ENCODE measurements at regions not wholly inside any gene's neighbourhood (a gene's known extent, or its start where the extent isn't known, plus 50 kb on each side); places are given as distances from the start of the nearest gene placed in this dataset.

DNA sequence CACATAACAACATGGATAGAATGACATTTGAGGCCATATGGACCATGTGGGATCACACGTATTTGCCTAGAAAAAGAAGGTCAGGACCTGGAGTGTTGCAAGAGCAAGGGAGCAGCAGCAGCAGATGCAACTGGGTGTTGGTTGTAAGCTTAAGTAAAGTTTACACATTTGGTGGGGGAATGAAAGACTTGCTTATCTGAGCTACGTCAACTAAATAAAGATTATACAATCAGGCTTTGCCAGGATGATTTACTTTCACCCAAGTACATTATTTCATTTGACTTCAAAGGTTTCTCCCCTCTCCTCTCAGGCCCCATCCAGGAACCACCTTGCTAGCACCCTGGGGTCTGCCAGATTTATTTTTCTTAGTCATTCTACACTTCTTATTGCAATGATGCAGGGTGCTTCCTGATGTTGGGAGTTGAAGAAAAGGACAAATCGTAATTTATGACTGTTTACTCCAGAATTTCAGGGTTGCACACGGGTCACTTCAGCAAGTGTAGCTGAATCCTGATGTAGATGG is 591.9 kb upstream of the IGFBP3 start:
- POLR2A ChIA-PET = interaction anchor here (0.6 kb wide), 1 partner anchor 304 kb away, joined by 3 read pairs; no protein-coding TSS in a partner anchor
- no peak overlapping the region for H2AFZ ChIP-seq (ENCODE audit: low read length)
- intact Hi-C loops (cut with micrococcal nuclease; ENCODE audit: unreplicated experiment) = no loop called here
- no peak overlapping the region for H3K4me2 ChIP-seq (ENCODE audit: low read length)
- H4K20me1 ChIP-seq (ENCODE audit: insufficient read depth, low read length) = no peaks in the 10 kb centered on the region
- no TSS peak for BruUV-seq (replicated peaks)
- no peaks in the 10 kb centered on the region for H3K9me3 ChIP-seq (ENCODE audit: low read length)
- DNase-seq (ENCODE audit: low spot score) = no peak
- H3K4me1 ChIP-seq (ENCODE audit: insufficient read depth, low read length, poor library complexity, severe bottlenecking) = no peaks in the 10 kb centered on the region
- H3K36me3 ChIP-seq (ENCODE audit: insufficient read depth, low read length) = no peaks in the 10 kb centered on the region
- H3K4me3 ChIP-seq (ENCODE audit: low read depth, low read length, poor library complexity, severe bottlenecking) = no peak overlapping the region
- TF ChIP-seq, protein P1, sequence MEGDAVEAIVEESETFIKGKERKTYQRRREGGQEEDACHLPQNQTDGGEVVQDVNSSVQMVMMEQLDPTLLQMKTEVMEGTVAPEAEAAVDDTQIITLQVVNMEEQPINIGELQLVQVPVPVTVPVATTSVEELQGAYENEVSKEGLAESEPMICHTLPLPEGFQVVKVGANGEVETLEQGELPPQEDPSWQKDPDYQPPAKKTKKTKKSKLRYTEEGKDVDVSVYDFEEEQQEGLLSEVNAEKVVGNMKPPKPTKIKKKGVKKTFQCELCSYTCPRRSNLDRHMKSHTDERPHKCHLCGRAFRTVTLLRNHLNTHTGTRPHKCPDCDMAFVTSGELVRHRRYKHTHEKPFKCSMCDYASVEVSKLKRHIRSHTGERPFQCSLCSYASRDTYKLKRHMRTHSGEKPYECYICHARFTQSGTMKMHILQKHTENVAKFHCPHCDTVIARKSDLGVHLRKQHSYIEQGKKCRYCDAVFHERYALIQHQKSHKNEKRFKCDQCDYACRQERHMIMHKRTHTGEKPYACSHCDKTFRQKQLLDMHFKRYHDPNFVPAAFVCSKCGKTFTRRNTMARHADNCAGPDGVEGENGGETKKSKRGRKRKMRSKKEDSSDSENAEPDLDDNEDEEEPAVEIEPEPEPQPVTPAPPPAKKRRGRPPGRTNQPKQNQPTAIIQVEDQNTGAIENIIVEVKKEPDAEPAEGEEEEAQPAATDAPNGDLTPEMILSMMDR (conservative IDR thresholded peaks at IDR 0.05; ENCODE audit: low read length) = no peak
- H3K9me2 ChIP-seq (ENCODE audit: insufficient read depth, low read length) = no peaks in the 10 kb centered on the region
- CTCF ChIA-PET (ENCODE audit: unreplicated experiment) = no interaction called here
- no peak overlapping the region for H3K27ac ChIP-seq (ENCODE audit: low read depth, low read length, poor library complexity, severe bottlenecking)
- no peaks in the 10 kb centered on the region for H3K79me2 ChIP-seq (ENCODE audit: insufficient read depth, low read depth, low read length)

DNA sequence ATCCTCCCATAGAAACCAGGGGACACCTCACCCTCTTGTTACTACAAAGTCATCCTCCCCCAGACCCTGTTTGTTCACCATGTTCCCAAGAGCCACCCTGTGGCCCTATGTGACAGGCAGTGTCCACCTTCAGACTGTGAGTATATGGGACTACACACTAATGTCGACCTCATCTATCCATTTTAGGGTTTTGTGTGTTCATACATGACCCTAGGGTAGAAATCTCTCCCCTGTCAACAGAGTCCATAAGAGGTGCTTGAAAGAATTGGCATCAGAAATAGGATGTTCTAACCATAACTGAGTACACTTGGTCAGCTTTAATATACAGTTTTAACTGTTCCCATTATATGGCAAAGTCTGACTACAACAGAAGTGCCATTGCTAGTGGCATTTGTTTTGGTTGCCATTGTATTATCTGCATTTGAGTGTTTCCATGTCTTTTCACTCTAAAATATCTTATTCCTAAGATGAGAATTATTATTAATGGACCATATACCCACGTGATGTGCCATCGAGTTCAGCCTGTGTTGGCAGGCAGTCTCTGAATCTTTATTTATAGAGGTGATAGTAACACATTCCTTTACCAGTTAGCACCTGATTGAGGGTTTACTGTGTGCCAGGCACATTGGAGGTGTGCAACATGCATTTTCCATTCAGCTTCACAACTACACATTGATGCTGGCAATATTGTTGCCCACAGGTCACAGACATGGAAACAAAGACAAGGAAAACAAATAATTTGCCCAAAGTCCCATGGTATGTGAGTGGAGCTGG is 590.6 kb upstream of the IGFBP3 start:
- CTCF ChIA-PET (ENCODE audit: unreplicated experiment) = no interaction called here
- BruUV-seq (replicated peaks) = no TSS peak
- no peak overlapping the region for H3K4me3 ChIP-seq (ENCODE audit: low read depth, low read length, poor library complexity, severe bottlenecking)
- H3K27ac ChIP-seq (ENCODE audit: low read depth, low read length, poor library complexity, severe bottlenecking) = no peak overlapping the region
- no peaks in the 10 kb centered on the region for H3K36me3 ChIP-seq (ENCODE audit: insufficient read depth, low read length)
- H3K9me3 ChIP-seq (ENCODE audit: low read length) = no peaks in the 10 kb centered on the region
- H4K20me1 ChIP-seq (ENCODE audit: insufficient read depth, low read length) = no peaks in the 10 kb centered on the region
- no peaks in the 10 kb centered on the region for H3K4me1 ChIP-seq (ENCODE audit: insufficient read depth, low read length, poor library complexity, severe bottlenecking)
- intact Hi-C loops (cut with micrococcal nuclease; ENCODE audit: unreplicated experiment) = no loop called here
- no peak for TF ChIP-seq EZH2phosphoT487 (IDR thresholded peaks at IDR 0.05; ENCODE audit: borderline replicate concordance, low read depth, low read length)
- TF ChIP-seq, protein P1 (conservative IDR thresholded peaks at IDR 0.05; ENCODE audit: low read length) = no peak
- POLR2A ChIA-PET = no interaction called here
- no peaks in the 10 kb centered on the region for H3K79me2 ChIP-seq (ENCODE audit: insufficient read depth, low read depth, low read length)
- H3K4me2 ChIP-seq (ENCODE audit: low read length) = no peak overlapping the region
- H3K9me2 ChIP-seq (ENCODE audit: insufficient read depth, low read length) = no peaks in the 10 kb centered on the region
- H2AFZ ChIP-seq (ENCODE audit: low read length) = no peak overlapping the region
- no peak for DNase-seq (ENCODE audit: low spot score)

DNA sequence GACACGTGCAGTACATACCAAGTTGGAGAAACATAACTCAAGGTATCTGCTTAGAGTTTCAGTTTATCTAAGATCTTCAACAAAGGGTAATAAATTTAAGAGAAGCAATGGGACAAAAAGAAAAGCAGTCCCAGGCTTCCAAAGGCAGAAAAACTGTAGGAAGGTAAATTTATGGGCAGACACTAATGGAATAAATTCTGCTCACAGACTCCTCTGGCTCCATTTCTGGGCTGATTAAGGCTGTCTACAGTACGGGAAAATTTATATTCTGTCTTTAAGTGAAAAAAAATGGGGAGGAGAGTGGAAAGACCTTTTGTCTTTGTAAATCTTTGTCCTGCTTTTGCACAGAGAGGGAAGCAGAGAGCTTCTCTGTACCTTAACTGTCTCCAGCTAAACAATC is 587.5 kb upstream of the IGFBP3 start:
- H3K9me2 ChIP-seq (ENCODE audit: insufficient read depth, low read length) = no peaks in the 10 kb centered on the region
- intact Hi-C loops (cut with micrococcal nuclease; ENCODE audit: unreplicated experiment) = no loop called here
- no peak overlapping the region for H2AFZ ChIP-seq (ENCODE audit: low read length)
- no peaks in the 10 kb centered on the region for H3K36me3 ChIP-seq (ENCODE audit: insufficient read depth, low read length)
- H3K27ac ChIP-seq (ENCODE audit: low read depth, low read length, poor library complexity, severe bottlenecking) = no peak overlapping the region
- H3K9me3 ChIP-seq (ENCODE audit: low read length) = no peaks in the 10 kb centered on the region
- no TSS peak for BruUV-seq (replicated peaks)
- no peaks in the 10 kb centered on the region for H3K79me2 ChIP-seq (ENCODE audit: insufficient read depth, low read depth, low read length)
- POLR2A ChIA-PET = no interaction called here
- DNase-seq (ENCODE audit: low spot score) = no peak
- no peak for TF ChIP-seq EZH2phosphoT487 (IDR thresholded peaks at IDR 0.05; ENCODE audit: borderline replicate concordance, low read depth, low read length)
- TF ChIP-seq, protein P1 (conservative IDR thresholded peaks at IDR 0.05; ENCODE audit: low read length) = no peak
- no peaks in the 10 kb centered on the region for H3K4me1 ChIP-seq (ENCODE audit: insufficient read depth, low read length, poor library complexity, severe bottlenecking)
- no peak overlapping the region for H3K4me2 ChIP-seq (ENCODE audit: low read length)
- H3K4me3 ChIP-seq (ENCODE audit: low read depth, low read length, poor library complexity, severe bottlenecking) = no peak overlapping the region
- H4K20me1 ChIP-seq (ENCODE audit: insufficient read depth, low read length) = no peaks in the 10 kb centered on the region
- CTCF ChIA-PET (ENCODE audit: unreplicated experiment) = no interaction called here
